IMR-90 (cell line): ENCODE measurements at regions not wholly inside any gene's neighbourhood (a gene's known extent, or its start where the extent isn't known, plus 50 kb on each side); places are given as distances from the start of the nearest gene placed in this dataset.

ENCODE experiments used
- ATAC-seq: fragments of 200-7000 bp; cut with Tn5 transposase; 2 replicates; pipeline ENCODE4 v1.9.1; 2020; ENCODE audit warnings: low read depth, mild to moderate bottlenecking, moderate library complexity
- BruUV-seq: library from RNA; stranded (reverse); fragments of 400-500 nt; replicated peaks from 2 replicates; lab custom pipeline; 2021; lab: Mats Ljungman, UMichigan
- CTCF ChIA-PET: fragments of 300-600 bp; formaldehyde crosslinking; extraction: SDS; loops from one replicate; lab custom pipeline; 2021; ENCODE audit warnings: antibody characterized with exemption; lab: Yijun Ruan, JAX
- POLR2A ChIA-PET: fragments of 300-600 bp; sonication (Branson Sonifier 250); formaldehyde crosslinking; loops from one replicate; lab custom pipeline; 2022; ENCODE audit warnings: antibody characterized with exemption; ENCODE audit not compliant: unreplicated experiment; lab: Charles Lee
- DNase-seq: peaks from one replicate; pipeline ENCODE4 v3.0.0; 2013
- H2AFZ ChIP-seq: replicated peaks from 2 replicates; pipeline ENCODE3; 2013; ENCODE audit warnings: low read length, mild to moderate bottlenecking; ENCODE audit not compliant: poor library complexity
- H2AK5ac ChIP-seq: 2 replicates; pipeline ENCODE4 v1.6.1; 2013; ENCODE audit warnings: low read depth, low read length, inconsistent platforms
- H2AK9ac ChIP-seq: replicated peaks from 2 replicates; pipeline ENCODE3; 2013; ENCODE audit warnings: mild to moderate bottlenecking, low read depth, low read length, moderate library complexity; ENCODE audit not compliant: poor library complexity
- H2BK120ac ChIP-seq: 2 replicates; pipeline ENCODE4 v1.6.1; 2013; ENCODE audit warnings: low read depth, low read length, inconsistent platforms
- H2BK15ac ChIP-seq: 3 replicates; pipeline ENCODE4 v1.6.1; 2013; ENCODE audit warnings: low read depth, low read length, inconsistent platforms
- H2BK20ac ChIP-seq: 2 replicates; pipeline ENCODE4 v1.6.1; 2013; ENCODE audit warnings: low read depth, mild to moderate bottlenecking, inconsistent platforms, low read length, moderate library complexity
- H2BK5ac ChIP-seq: 2 replicates; pipeline ENCODE4 v1.6.1; 2013; ENCODE audit warnings: mild to moderate bottlenecking, low read depth, low read length, inconsistent platforms; ENCODE audit not compliant: poor library complexity, severe bottlenecking
- H3K14ac ChIP-seq: replicated peaks from 2 replicates; pipeline ENCODE4 v1.6.1; 2013; ENCODE audit warnings: low read depth, low read length, inconsistent platforms
- H3K18ac ChIP-seq: 2 replicates; pipeline ENCODE4 v1.6.1; 2013; ENCODE audit warnings: low read depth, low read length, control low read depth
- H3K23ac ChIP-seq: 2 replicates; pipeline ENCODE4 v1.6.1; 2013; ENCODE audit warnings: low read depth, low read length, inconsistent platforms
- H3K27ac ChIP-seq: 2 replicates; pipeline ENCODE4 v1.5.1; 2013; ENCODE audit warnings: mild to moderate bottlenecking, control low read depth, low read length; ENCODE audit not compliant: insufficient read depth
- H3K27me3 ChIP-seq: 2 replicates; pipeline ENCODE4 v1.6.1; 2013; ENCODE audit warnings: low read length; ENCODE audit not compliant: control insufficient read depth, insufficient read depth
- H3K36me3 ChIP-seq: 2 replicates; pipeline ENCODE4 v1.6.1; 2013; ENCODE audit warnings: low read length, mixed read lengths; ENCODE audit not compliant: control insufficient read depth, insufficient read depth
- H3K4ac ChIP-seq: 2 replicates; pipeline ENCODE4 v1.6.1; 2013; ENCODE audit warnings: low read depth, low read length, inconsistent platforms
- H3K4me1 ChIP-seq: 2 replicates; pipeline ENCODE4 v1.6.1; 2013; ENCODE audit warnings: low read length, mixed read lengths; ENCODE audit not compliant: control insufficient read depth, insufficient read depth
- H3K4me2 ChIP-seq: 2 replicates; pipeline ENCODE4 v1.6.1; 2013; ENCODE audit warnings: low read depth, mild to moderate bottlenecking, control low read depth, low read length, moderate library complexity
- H3K4me3 ChIP-seq: 2 replicates; pipeline ENCODE4 v1.5.1; 2013; ENCODE audit warnings: low read depth, mild to moderate bottlenecking, control low read depth, low read length, moderate library complexity; ENCODE audit not compliant: insufficient read depth
- H3K56ac ChIP-seq: 2 replicates; pipeline ENCODE4 v1.6.1; 2013; ENCODE audit warnings: low read length, inconsistent platforms; ENCODE audit not compliant: insufficient read depth; ENCODE audit errors: extremely low read depth
- H3K79me1 ChIP-seq, 2 experiments: 2 replicates each; pipeline ENCODE4 v1.6.1; 2013; ENCODE audit warnings: low read length in 2 of 2, inconsistent platforms in 1 of 2, low read depth in 1 of 2
- H3K9ac ChIP-seq: 2 replicates; pipeline ENCODE4 v1.6.1; 2013; ENCODE audit warnings: low read depth, low read length, control low read depth
- H3K9me1 ChIP-seq: 2 replicates; pipeline ENCODE4 v1.6.1; 2013; ENCODE audit warnings: low read length, inconsistent platforms; ENCODE audit not compliant: insufficient read depth
- H3K9me3 ChIP-seq: 2 replicates; pipeline ENCODE4 v1.6.1; 2013; ENCODE audit warnings: low read length; ENCODE audit not compliant: control insufficient read depth, insufficient read depth
- H4K20me1 ChIP-seq: 2 replicates; pipeline ENCODE4 v1.6.1; 2013; ENCODE audit warnings: low read length, inconsistent platforms; ENCODE audit not compliant: insufficient read depth
- H4K5ac ChIP-seq: 2 replicates; pipeline ENCODE4 v1.6.1; 2013; ENCODE audit warnings: mild to moderate bottlenecking, low read depth, low read length, control low read depth
- H4K8ac ChIP-seq, 2 experiments: 2 replicates each; pipeline ENCODE4 v1.6.1; 2013; ENCODE audit warnings: low read depth in 2 of 2, low read length in 2 of 2, control low read depth in 1 of 2, inconsistent platforms in 1 of 2
- H4K91ac ChIP-seq: 2 replicates; pipeline ENCODE4 v1.6.1; 2013; ENCODE audit warnings: low read depth, low read length, inconsistent platforms; ENCODE audit not compliant: insufficient read depth
- BHLHE40 ChIP-seq: fragments of 150-350 bp; IDR thresholded peaks from 2 replicates; pipeline ENCODE4 v1.6.1; 2016; ENCODE audit warnings: mild to moderate bottlenecking, low read depth, low read length
- CEBPB ChIP-seq: IDR thresholded peaks from 2 replicates; pipeline ENCODE4 v1.6.1; 2012; ENCODE audit warnings: low read depth, low read length, improper control_type of control experiment
- CHD1 ChIP-seq: IDR thresholded peaks from 2 replicates; pipeline ENCODE4 v1.6.1; 2012; ENCODE audit warnings: low read depth, low read length, improper control_type of control experiment
- CTCF ChIP-seq: conservative IDR thresholded peaks from 2 replicates; pipeline ENCODE4 v1.5.1; 2012; ENCODE audit warnings: mild to moderate bottlenecking, low read depth, low read length, improper control_type of control experiment
- FOS ChIP-seq: fragments of 150-350 bp; IDR thresholded peaks from 2 replicates; pipeline ENCODE4 v1.6.1; 2016; ENCODE audit warnings: low read depth, low read length
- MAFK ChIP-seq: IDR thresholded peaks from 2 replicates; pipeline ENCODE4 v1.6.1; 2012; ENCODE audit warnings: low read depth, low read length, improper control_type of control experiment
- MAZ ChIP-seq: IDR thresholded peaks from 2 replicates; pipeline ENCODE4 v1.6.1; 2012; ENCODE audit warnings: low read depth, mild to moderate bottlenecking, low read length, improper control_type of control experiment, moderate library complexity, borderline replicate concordance
- MXI1 ChIP-seq: IDR thresholded peaks from 2 replicates; pipeline ENCODE4 v1.6.1; 2012; ENCODE audit warnings: low read depth, mild to moderate bottlenecking, low read length, moderate library complexity, borderline replicate concordance
- NFE2L2 ChIP-seq: fragments of 150-350 bp; IDR thresholded peaks from 2 replicates; pipeline ENCODE4 v1.6.1; 2016; ENCODE audit warnings: low read depth, mild to moderate bottlenecking, low read length
- POLR2A ChIP-seq: IDR thresholded peaks from 2 replicates; pipeline ENCODE4 v1.6.1; 2012; ENCODE audit warnings: mild to moderate bottlenecking, low read depth, low read length
- RAD21 ChIP-seq: IDR thresholded peaks from 2 replicates; pipeline ENCODE4 v1.6.1; 2012; ENCODE audit warnings: low read length, improper control_type of control experiment
- RCOR1 ChIP-seq: IDR thresholded peaks from 2 replicates; pipeline ENCODE4 v1.6.1; 2012; ENCODE audit warnings: mild to moderate bottlenecking, low read length, improper control_type of control experiment; ENCODE audit not compliant: insufficient replicate concordance
- RFX5 ChIP-seq: IDR thresholded peaks from 2 replicates; pipeline ENCODE4 v1.8.0; 2012; ENCODE audit warnings: low read depth, mild to moderate bottlenecking, low read length, moderate library complexity
- SMC3 ChIP-seq: fragments of 150-350 bp; IDR thresholded peaks from 2 replicates; pipeline ENCODE4 v1.6.1; 2016; ENCODE audit warnings: low read depth, mild to moderate bottlenecking, antibody characterized with exemption, low read length, moderate library complexity
- WGBS, 2 experiments: methylation state at CpG; one replicate each; pipeline versions ENCODE4 v1.1.5 to v1.1.7; 2013; ENCODE audit warnings: missing lambda C conversion rate in 2 of 2; ENCODE audit not compliant: insufficient read length in 1 of 2; ENCODE audit errors: extremely low coverage in 2 of 2; 5-methylcytosine and 5-hydroxymethylcytosine counted together
- dilution Hi-C: fragments of 300-500 bp; cut with HindIII; formaldehyde crosslinking; loops from one replicate; pipeline ENCODE4 v1.14.3; 2018; ENCODE audit warnings: low sequenced_read_pairs; ENCODE audit not compliant: unreplicated experiment
- in situ Hi-C: fragments of 300-500 bp; cut with MboI; formaldehyde crosslinking; loops from 3 replicates; pipeline ENCODE4 v1.14.3; 2019; ENCODE audit warnings: low sequenced_read_pairs, inconsistent platforms, mixed read lengths
- intact Hi-C: fragments of 100-400 bp; cut with micrococcal nuclease; formaldehyde crosslinking; loops from 2 replicates; pipeline ENCODE4 v1.10.0; 2022
- TF ChIP-seq, protein P1 (sequence below): fragments of 150-350 bp; IDR thresholded peaks from 2 replicates; pipeline ENCODE4 v1.6.1; 2017; ENCODE audit warnings: mild to moderate bottlenecking, antibody characterized with exemption, low read length, low read depth
- TF ChIP-seq, protein P2 (sequence below): fragments of 150-350 bp; IDR thresholded peaks from 2 replicates; pipeline ENCODE4 v1.6.1; 2016; ENCODE audit warnings: low read depth, mild to moderate bottlenecking, low read length, moderate library complexity, borderline replicate concordance

DNA sequence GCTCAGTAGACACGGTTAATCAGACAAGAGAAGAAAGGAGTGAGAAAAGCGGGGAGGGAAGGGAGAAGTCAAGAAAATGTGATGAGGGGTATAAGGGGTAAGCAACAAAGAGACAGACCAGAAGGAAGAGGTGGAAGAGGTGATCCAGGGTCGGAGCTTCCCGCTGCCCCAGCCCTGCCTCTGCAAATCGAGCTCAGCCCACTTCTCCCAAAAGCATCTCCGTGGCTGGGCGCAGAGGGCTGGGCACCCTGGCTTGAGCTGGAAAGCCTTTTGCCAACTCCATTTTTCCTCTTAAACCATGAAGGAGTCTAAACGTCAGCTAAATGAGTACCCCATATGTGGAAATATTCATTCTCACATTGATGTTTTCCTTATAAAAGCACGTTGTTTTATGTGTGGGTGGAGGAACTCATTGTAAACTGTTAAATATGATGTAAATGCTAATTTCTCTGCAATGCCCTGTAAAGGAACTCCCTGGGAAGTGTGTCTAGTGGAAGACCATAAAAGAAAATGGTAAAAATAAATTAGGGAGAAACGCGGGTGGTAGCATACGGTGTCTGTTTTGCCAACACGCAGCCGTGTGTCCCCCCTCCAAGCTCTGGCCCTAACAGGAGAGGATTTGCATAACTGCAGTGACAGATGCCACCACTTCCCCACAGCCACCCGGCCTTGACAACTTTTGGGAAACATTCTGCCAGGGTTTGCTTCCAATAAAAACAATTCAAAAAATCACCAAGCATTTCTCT lies 55.2 kb upstream of the MAFB start:
- Histone ChIP-seq H2AK5ac (no peak overlapping the region), H3K14ac (no peak overlapping the region), H3K18ac (no peak overlapping the region), H3K23ac (no peak overlapping the region), H3K4me1 (no peaks in the 10 kb centered on the region), H3K79me1 (no peaks in the 10 kb centered on the region), H2AK9ac (no peak overlapping the region), H3K4me3 (no peak overlapping the region), H4K8ac (no peak overlapping the region), H2AFZ (no peak overlapping the region), H3K56ac (no peak overlapping the region), H3K27me3 (peaks cover 19% of the 10 kb centered on the region), H3K9me1 (no peaks in the 10 kb centered on the region), H3K36me3 (no peaks in the 10 kb centered on the region), H4K5ac (no peak overlapping the region), H3K9me3 (no peaks in the 10 kb centered on the region), H2BK5ac (no peak overlapping the region), H3K9ac (no peak overlapping the region), H2BK20ac (no peak overlapping the region), H2BK15ac (no peak overlapping the region), H4K91ac (no peak overlapping the region), H3K4me2 (no peak overlapping the region), H2BK120ac (no peak overlapping the region), H3K27ac (no peak overlapping the region), H3K4ac (no peak overlapping the region), H4K20me1 (no peaks in the 10 kb centered on the region)
- ChIA-PET CTCF (interaction anchor here (0.7 to 1.2 kb wide), 2 partner anchors 37 to 201 kb away, joined by 3 to 4 read pairs; no protein-coding TSS in a partner anchor), POLR2A (no interaction called here)
- in situ Hi-C loops = loop anchor here (10.0 kb wide), 1 partner anchor 201 kb away; no protein-coding TSS in a partner anchor
- intact Hi-C loops = no loop called here
- DNase-seq (no peak), ATAC-seq (no peak)
- WGBS, 2 experiments = 70% methylated on average over 2 of the region's 15 CpGs; no CpG with 5 or more reads in 1 of the 2 experiments
- dilution Hi-C loops = no loop called here
- TF ChIP-seq RAD21 (no peak), NFE2L2 (no peak), MAFK (no peak), FOS (no peak), RCOR1 (no peak), MAZ (no peak), CEBPB (no peak), SMC3 (no peak), RFX5 (no peak), POLR2A (no peak), CTCF (no peak), CHD1 (no peak), MXI1 (no peak), BHLHE40 (no peak)
- TF ChIP-seq, protein P1, sequence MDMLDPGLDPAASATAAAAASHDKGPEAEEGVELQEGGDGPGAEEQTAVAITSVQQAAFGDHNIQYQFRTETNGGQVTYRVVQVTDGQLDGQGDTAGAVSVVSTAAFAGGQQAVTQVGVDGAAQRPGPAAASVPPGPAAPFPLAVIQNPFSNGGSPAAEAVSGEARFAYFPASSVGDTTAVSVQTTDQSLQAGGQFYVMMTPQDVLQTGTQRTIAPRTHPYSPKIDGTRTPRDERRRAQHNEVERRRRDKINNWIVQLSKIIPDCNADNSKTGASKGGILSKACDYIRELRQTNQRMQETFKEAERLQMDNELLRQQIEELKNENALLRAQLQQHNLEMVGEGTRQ = no peak
- TF ChIP-seq, protein P2, sequence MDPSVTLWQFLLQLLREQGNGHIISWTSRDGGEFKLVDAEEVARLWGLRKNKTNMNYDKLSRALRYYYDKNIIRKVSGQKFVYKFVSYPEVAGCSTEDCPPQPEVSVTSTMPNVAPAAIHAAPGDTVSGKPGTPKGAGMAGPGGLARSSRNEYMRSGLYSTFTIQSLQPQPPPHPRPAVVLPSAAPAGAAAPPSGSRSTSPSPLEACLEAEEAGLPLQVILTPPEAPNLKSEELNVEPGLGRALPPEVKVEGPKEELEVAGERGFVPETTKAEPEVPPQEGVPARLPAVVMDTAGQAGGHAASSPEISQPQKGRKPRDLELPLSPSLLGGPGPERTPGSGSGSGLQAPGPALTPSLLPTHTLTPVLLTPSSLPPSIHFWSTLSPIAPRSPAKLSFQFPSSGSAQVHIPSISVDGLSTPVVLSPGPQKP = no peak
- BruUV-seq = no TSS peak
